Epithelial cell of proximal tubule (primary cell): ENCODE measurements at regions not wholly inside any gene's neighbourhood (a gene's known extent, or its start where the extent isn't known, plus 50 kb on each side); places are given as distances from the start of the nearest gene placed in this dataset.
A peak's percentile ranks its signal among the peaks of the same experiment; 100 is the strongest.

Experiments used
- DNase-seq: peaks from one replicate; pipeline ENCODE4 v3.0.0-alpha.2; 2011; ENCODE audit warnings: low read depth
- H3K4me3 ChIP-seq: 2 replicates; pipeline ENCODE4 v1.5.1; 2011; ENCODE audit warnings: low read depth, mild to moderate bottlenecking, low read length
- CTCF ChIP-seq: conservative IDR thresholded peaks from 2 replicates; pipeline ENCODE4 v1.5.1; 2012; ENCODE audit warnings: low read depth, mild to moderate bottlenecking, low read length

DNA sequence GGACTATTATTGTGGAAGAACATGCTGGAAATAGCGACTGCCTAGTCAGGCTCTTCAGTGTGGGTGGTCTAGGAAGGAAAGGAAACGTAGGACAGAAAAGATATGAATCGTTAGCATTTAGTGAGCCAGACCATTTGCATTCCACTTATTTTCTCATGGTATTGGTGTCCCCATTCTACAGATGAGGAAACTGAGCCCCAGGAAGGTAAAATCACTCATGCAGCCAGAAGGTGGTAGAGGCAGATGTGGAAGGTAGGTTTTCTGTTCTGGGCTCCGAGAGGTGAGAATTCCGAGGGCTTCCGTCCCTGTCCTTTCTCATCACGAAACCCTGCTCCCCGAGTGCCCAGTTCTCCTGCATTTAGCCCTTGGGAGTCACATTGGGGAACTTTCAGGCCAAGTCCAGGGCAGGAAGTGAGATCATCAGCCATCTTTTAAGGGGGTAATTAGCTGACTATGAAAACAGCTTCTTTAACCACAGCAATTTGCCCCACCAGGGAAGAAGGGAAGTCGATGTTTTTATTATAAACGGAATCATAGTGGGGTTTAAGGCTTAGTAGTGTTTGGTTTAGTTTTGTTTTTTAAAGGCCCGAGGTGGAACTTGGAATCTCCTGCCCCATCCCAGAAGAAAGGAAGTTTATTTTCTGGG lies 110.7 kb upstream of the IRX3 start:
- TF ChIP-seq CTCF: no peak
- no peak for DNase-seq
- H3K4me3 ChIP-seq: no peak overlapping the region

DNA sequence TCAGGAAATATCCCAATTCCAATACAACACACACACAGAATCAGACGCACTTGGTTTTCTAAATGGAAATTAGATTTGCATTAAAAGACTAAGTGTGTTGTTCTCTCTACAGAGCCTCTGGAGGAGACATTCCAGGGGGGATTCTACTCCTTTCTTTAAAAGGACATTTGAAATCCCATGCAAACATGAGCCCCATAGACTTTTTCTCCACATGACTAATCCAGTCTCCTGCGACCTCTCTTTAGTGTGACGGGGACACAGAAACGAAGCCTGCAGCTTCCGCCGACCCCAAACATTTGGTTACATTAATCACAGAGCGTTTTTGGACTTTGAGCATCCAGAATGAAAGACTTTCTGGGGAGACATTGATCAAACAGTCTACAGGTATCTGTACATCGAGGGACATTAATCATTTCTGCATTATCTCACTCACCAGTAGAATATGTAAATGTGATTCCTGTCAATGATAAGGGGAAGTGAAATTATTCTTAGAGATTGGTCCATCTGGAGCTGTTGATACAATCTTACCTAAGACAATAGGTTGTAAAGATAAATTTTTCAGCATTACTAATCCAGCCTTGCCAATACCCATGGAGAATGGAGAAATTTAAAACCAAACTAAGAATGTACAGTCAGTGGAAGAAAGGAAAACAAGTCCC lies 103.4 kb upstream of the IRX3 start:
- no peak for DNase-seq
- no peak overlapping the region for H3K4me3 ChIP-seq
- TF ChIP-seq CTCF: no peak

DNA sequence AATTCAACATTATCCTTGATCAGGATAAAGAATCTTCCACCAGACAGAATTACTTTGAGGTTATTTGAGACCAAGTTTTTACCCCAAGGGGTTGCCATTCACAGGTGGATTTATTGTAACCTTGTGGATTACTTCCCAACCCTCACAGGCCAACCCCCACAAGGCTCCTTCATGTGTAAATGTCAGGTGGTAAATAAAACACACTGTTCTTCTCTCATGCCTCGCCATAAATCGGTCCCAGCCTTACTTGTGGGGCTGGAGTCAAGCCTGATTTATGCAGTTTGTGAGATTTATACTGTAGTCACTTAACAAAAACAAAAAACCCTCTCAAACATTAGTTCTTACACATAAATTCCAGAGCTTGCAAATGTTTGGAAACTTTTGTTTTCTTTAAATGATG lies 98.6 kb upstream of the IRX3 start:
- H3K4me3 ChIP-seq: no peak overlapping the region
- no peak for DNase-seq
- TF ChIP-seq CTCF: no peak

- DNase-seq: no peak
- no peak for TF ChIP-seq CTCF
- no peak overlapping the region for H3K4me3 ChIP-seq
Observed at GRCh38 chr16:54381601-54382313, 95.2 kb upstream of the IRX3 start.

DNA sequence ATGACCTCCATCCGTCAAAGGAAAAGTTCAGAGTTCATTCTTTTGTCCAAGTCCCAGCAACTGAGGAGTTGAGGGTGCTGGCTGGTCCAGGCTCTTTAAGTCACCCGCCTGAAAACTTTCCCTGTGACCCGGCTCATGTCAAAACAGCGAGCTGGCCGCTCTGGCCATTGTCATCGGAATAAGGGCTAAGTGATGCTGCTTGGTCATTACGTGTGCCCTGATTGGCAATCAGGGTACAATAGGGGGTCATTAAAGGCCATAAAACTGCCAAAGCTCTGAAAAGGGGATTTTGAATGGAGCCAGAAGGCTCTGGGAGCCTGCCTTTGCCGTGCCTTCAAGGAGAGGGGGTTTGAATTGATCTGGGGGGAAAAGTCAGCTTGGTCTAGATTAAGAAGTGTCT lies 88.5 kb upstream of the IRX3 start:
- no peak for TF ChIP-seq CTCF

DNA sequence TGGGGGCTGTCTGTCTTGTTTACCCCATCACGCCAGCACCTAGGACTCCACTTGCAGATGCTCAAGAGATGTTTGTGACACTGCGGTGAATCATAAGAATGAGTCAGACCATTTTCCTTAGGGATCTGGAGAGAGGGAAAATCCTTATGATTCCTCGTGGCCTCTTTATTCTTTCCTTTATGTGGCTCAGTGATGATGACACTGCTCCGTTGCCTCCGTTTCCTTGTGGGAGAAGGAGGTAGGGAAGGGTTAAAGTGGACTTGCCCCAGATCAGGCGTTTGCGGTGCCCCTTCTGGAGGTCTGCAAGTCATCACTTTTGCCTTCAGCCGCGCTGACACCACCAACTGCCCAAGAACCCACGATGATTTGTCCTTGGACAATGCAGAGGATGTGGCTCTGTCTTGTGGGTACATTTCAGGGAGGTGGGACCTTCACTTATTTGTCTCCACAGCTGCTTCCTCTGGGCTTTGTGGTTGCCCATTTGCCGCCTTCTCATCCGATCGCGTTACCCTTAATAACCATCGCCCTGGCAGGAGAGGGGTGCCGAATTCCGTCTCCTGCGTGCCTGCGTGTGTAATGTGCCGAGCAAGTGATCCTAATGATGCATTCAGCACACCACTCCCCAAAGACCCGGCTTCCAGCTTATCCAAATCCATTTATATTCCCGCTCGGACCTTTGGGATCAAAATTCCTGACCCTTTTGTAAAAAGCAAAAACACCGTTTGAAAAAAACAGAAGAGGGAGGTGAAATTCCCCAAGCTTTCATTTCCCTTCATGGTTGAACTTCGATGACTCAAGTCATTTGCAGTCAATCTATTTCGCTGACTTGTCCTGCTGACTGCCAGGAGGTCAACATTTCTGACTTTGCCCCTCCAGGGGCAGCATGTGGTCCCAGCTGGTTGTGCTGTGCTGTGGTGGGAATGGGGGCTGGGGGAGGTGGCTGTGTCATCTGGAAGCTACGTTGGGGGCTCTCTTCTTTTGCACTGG lies 87.2 kb upstream of the IRX3 start:
- no peak for DNase-seq
- H3K4me3 ChIP-seq: peak overlapping the region; percentile 10
- no peak for TF ChIP-seq CTCF

More for the DNA sequence above, 88.5 kb upstream of the IRX3 start:
- no peak for DNase-seq
- H3K4me3 ChIP-seq: no peak overlapping the region
